GM18511 (cell line): ENCODE measurements at regions not wholly inside any gene's neighbourhood (a gene's known extent, or its start where the extent isn't known, plus 50 kb on each side); places are given as distances from the start of the nearest gene placed in this dataset.

ENCODE experiments used
- ATAC-seq: cut with Tn5 transposase; IDR thresholded peaks from one replicate; pipeline ENCODE4 v1.9.1; 2021; ENCODE audit warnings: mild to moderate bottlenecking, moderate library complexity; ENCODE audit not compliant: unreplicated experiment

DNA sequence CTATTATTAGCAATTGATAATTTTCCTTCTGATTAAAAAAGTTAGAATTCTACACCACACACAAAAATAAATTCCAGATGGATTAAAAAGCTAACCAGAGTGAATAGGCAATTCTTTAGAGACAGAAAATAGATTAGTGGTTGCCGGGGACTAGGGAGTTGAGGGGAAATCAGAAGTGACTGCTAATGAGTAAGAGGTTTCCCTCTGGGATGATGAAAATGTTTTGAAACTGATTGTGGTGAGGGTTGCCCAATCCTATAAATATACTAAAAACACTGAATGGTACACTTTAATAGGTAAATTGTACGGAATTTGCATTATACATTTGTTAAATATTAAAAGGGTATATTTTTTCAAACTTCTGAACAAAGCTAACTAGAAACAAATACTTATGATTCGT lies 214.9 kb downstream of the GPAM start:
- ATAC-seq, result no peak

DNA sequence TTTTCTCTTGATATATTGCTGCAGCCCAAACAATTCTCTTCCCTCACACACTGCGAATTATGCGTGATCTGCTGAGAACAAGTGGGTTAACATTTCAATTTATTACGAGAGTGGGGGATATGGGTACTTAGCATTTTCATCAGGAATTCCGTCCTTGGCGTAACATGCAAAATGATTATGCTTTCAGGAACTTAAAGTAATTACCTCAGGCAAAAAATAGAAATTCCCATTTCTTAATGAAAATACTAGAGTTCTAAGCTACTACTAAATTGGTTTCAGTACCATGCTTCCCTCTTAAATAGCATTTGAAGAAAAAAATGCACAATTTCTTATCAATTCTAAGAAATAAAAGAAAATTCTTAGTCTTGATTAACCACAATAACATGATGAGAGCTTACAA lies 213.5 kb downstream of the GPAM start:
- ATAC-seq, result no peak

DNA sequence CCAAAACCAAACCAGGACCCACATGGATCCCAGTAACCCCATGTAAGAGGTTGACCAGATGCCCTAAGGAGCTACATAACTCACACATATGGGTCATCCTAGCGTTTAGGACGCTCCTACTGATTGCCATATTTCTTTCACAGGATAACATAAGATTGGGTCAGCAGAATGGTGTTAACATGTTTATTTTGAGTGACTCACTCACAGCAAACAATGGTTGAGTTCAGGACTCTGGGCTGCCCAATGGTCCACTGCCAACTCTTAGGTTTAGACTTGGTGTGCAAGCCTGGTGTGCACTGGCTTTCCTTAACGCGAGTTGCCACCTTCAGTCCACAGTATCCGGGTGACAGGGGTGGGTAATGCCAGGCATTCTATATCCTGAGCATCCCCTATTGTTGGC lies 211.5 kb downstream of the GPAM start:
- ATAC-seq, result no peak

DNA sequence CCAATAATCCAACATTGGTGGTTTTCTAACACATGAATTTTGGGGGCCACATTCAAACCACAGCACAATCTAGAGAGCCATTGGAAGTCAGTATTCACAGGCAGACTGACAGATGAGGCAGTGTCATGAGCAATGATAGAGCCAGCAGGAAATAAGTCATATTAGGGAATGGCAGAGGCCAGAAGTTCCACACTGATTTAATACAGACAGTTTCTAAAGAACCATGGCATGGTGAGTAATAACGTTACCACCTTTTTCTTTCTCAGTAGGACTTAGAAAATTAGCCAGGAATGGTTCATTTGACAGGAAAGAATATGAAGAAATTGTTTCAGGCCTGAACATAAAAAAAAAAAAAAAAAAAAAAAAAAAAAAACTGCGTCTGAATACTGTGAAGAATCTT lies 210.3 kb downstream of the GPAM start:
- no peak for ATAC-seq

DNA sequence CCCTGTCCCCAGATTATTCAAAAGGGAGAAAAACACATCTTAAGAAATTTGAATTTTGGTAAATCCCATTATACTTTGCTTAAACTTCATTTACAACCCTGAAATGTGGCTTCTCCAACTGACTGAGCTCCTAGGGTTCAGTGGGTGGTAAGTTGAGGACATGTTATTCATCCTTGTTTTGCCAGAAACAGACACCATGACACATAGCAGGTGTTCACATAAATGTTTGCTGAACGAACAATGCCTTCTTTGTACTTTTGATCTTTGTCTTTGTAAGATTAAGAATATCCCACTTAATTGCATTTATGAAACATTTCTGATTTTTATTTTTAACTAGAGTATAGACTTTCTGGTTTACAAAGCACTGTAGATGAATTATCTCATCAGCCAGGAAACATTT lies 209.7 kb downstream of the GPAM start:
- no peak for ATAC-seq

DNA sequence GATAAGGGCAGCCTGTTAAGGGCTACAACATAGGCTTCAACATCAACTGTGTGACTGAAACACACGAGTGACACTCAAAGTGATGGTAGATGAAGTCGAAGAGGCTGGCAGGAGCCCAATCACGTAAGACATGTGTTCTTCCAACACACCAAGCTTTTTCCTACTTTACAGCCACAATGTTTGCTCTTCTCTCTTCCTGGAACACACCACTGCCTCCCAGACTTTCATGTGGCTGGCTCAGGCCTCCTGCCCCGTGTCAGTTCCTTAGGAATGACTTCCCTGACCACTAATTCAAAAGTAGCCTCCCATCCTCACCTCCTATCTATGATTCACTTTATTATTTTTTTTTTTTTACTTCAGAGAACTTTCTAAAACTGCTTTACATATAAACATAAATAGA lies 209.2 kb downstream of the GPAM start:
- no peak for ATAC-seq

DNA sequence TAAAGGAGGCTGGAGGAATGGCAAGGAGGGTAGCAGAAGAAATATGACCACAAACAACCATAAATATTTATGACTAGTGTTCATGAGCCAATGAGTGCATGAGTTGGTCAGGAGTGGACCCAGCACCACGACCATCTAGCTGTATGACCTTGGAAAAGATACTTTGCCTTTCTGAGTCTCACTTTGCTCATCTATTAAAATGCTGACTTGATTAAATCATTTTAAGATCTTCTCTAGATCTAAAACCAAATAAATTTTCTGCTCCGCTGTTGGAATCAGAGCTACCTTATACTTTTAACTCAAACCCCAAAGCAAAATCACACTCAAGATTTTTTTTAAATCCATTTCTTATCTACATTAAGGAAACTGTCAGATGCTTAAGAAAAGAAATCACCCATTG lies 207.0 kb downstream of the GPAM start:
- ATAC-seq, result no peak

DNA sequence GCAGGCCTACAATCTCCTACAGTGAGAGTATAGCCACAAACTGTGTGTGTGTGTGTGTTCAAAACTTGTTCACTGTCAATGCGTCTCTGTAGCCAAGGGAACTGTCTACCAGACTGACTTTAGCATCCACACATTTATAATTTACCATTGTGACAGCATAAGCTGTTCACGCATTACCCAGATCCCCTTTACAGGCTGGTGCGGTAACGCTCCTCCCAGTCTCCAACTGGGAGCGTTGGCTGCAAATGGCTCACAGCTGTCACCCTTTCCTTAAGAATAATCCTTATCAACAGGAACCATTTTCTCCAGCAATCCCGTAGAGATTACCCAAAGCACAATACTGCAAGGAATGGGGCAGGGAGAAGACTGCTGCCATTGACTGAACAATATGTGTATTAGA lies 199.5 kb downstream of the GPAM start:
- ATAC-seq, result no peak

DNA sequence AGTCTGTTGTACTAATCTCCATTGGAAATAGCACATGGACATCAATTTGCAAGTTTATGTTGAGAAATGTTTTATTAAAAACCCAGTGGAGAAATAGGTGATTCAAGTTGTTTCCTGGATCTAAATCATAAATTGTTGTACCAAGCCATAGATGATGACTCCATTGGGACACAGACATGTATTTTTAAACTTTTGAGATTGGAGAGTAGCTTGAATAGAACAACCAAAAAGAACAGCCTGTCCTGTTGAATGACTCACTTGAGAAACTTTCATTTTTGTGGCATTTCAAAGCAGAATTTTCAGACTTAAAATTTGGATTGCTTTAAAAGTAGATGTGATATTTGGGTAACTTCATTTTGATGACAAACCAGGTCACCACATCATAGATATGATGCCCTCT lies 197.5 kb downstream of the GPAM start:
- no peak for ATAC-seq

DNA sequence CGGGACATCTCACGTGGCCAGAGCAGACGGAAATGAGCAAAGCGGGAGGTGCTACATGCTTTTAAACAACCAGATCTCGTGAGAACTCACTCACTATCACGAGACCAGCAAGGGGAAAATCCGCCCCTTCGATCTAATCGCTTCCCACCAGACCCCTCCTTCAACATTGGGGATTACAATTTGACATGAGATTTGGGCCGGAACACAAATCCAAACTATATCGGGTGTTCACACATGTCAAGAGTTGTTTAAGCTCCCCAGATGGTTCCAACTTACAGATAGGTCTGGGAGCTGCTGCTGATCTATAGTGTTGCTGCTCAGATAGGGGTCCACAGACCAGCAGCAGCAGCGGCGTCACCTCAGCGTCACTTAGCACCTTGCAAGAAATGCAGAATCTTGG lies 194.9 kb downstream of the GPAM start:
- no peak for ATAC-seq

DNA sequence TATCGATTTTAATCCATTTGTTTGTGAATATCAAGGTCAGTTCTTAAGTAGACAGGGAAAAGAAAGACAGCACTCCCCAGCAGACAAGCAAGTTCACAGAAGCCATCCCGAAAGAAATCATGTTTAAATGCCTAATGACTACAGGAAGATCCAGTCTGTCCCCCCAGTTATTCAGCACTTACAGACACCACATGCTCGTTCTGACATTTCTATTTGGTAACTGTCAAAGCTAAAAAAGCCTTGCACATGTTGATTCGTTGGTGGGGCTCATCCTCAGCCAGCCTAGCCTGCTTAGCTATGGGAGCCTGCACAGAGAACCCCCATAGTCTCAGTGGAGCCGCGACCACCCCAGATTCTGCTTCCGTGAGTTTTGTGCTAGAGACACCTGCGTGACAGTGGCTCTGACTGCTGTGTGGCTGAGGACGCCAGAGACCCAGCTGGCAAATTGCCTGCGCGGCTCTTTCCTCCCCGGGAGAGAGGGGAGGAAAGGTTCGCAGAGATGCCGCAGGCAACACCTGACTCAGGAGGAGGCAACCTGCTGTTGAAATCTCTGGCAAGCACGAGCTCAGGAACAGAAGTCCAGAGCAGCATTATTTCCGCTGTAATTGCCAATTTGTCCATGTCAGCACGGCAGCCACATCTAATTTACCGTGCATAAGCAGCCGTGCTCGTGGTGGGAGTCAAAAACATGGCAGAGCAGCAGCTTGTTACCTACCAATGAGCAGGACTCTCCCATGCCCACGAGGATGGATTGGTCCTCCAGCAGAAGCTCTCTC lies 194.2 kb downstream of the GPAM start:
- ATAC-seq, result no peak

DNA sequence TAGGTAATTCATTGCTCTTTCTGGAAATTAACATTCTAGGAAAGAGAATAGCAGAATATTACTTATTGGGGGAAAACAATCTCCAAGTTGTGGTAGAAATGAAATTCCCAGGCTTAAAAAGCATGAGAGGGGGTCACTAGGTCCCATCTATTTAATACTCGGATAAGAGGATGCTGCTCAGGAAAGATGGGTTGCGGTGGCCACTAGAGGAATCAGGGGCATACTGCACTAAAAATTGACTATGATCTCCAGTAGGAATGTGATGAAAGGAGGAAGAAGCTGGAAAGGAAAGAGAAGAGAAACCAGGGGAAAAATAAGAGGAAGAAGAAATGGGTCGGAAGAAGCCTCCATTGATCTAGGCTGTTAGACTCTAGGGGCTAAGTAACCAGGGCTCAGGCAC lies 192.8 kb downstream of the GPAM start:
- no peak for ATAC-seq

DNA sequence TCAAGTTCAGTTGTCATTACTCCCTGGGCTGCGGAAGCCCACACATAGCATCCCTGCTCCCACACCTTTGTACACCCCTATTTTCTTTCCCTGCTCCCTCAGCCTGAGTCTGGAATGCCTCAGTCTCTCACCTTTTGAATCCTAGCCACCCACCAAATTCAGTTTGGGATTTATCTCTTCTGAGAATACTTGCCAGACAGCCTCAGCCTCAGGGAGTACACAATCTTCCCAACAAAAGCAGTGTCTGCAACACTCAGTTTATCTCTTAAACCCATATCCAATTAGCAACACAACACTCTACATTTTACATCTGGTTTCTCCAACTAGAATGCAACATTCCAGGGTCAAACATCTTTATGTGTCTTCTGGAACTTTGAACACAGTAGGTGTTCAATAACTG lies 190.2 kb downstream of the GPAM start:
- no peak for ATAC-seq

DNA sequence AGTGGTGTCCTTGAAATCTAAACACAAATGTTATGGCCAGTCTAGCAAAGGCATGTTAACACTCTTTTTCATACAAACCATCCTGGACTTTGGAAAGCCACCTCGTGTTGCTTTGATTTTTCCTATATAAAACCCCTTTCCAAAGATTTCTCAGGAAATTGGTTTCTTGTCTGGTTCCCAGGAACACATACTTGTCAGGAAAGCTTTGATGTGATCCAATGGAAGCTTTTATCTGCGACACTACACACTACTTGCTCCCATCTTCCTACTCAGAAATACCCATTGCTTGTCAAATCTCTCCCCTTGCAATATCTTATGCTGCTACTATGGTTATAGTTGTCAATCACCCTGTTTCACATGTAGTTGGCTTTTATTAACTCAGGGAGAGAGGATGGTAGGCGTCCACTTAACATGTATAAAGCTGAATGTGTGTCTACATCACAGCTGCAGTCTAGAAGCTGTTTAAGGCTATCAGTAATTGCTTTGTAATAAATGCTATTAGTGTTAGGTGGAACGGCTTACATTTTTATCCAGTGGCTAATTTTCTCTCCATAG lies 189.6 kb downstream of the GPAM start:
- no peak for ATAC-seq

DNA sequence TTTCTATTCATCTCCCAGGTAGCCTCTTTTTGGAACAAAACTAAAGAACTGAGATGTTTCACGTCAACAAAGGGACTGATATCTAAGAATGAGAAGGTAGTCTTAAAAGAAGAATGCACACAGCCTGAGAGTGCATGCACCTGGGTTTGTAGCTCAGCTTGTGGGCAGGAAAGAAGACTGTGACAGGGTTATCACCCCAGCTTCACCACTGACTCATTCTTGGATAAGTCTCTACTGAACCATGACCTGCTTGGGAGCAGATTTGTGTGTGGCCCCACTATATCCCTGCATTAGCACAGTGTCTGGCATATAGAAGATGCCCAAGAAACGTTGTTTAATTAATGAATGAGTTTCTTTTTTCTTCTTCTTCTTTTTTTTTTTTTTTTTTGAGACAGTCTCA lies 187.5 kb downstream of the GPAM start:
- peak; percentile 99 for ATAC-seq

DNA sequence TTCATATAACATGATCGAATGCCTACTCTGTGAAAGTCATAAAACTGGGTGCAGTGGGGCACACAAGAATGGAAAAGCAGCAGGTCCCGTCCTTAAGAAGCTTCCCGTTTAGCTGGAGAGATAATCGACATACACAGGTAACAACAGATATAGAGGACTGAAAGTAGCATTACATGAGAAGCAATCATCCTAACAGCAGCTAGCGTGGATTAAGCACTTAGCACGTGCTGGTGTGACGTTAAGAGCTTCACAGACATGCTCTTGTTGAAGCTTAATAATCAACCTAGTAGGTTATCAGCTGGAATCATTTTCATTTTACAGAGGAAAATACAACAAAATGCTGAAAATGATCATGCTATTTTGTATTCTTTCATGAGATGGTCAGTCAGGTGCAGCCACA lies 184.8 kb downstream of the GPAM start:
- ATAC-seq, result no peak

DNA sequence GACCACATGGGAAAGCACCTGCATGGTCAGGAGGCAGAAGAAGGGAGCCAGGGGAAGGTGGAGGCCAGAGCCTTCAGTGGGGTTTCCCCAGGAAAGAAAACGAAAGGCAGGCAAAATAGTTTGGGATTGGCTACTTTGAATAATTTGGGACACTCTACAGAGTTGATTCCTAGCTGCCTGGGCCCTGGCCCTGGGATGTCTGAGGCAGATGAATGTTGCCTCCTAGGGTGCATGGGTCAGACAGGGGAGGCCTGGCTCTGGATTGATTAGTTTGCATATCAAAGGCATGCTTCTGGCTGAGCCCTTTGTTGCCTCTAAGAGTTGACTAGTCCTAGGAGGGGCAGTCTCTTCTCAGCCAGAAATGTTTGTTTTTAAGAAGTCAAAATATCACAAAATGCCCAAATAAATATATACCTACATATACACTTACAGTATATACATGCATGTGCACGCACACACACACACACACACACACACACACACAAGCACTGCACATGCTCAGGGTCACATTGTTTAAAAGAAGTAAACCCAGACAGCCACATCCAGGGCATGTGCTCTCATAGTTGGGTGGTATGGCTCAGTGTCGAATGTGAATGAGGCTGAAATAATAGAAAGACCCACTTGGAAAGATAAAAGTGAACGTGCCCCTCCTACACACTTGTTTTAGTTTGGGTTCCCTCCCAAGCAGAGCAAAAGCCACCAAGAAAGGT lies 184.2 kb downstream of the GPAM start:
- no peak for ATAC-seq

DNA sequence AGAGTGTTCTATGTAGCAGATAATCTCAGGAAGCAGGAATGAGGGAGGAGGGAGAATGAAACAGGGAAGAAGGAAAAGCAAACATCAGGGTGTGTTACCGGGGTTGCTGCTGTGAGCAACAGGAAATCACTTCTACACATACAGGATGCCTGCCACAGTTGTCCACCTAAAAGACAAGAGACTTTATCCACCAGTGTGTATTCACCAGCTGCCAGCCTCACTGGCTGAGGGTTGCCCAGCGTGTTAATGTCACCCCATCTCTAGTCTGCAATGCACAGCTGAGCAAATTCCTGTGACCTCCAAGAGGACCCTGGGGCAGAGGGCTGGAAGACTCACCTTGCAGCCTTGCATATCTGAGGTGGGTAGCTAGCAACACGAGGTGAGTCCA lies 183.7 kb downstream of the GPAM start:
- ATAC-seq, result no peak

DNA sequence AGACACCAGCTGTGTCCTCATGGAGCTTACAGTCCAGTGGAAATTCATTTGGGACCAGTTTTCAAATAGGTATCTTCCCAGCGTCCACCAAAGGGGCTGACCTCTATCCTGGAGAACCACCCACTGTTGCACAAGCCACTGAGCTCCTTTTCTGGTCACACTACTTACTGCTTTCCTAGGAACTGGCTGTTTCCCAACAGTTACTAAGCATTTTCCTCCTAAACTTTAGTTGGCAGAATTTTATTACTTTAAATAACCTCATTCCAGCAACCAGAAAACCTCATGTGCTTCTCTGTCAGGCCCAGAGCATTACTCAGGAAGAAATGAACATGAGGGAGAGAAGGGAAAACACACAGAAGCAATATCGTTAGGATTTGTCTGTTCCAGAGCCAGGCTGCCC lies 183.1 kb downstream of the GPAM start:
- no peak for ATAC-seq

DNA sequence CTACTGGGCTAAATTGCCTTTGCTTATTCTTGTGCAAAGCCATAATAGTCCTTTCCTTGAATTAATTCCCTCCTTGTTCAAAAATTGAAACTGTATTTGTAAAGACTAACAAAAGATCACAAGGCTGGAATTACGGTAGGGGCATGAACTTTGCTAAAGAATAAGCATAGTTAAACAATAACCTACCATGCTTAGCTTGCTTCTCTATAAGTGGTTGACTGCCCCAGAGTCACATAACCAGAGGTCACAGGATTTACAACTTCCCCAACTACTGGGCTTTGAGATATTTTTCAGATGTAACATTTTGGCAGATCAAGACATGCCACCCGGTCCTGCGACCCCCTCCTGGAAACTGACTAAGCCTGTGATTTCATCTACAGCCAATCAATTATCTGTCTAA lies 181.4 kb downstream of the GPAM start:
- no peak for ATAC-seq

DNA sequence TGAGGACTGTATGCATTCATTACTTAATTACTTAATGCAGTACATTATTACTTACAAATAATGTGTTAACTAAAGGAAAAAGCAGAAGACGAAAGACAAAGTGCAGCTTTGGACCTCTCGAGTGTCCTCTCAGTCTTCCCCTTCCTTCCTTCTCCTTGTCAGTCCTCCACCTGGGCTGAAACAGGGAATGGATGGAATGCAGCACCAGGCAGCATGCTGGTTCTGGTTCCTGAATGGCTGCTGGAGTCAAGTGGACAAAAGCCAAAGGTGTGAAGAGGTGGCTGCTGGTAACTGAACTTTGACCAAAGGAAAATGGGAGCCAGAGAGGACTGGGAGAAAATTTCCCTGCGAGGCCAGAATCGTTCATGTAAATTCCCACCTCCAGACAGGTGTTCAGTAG lies 179.5 kb downstream of the GPAM start:
- no peak for ATAC-seq

DNA sequence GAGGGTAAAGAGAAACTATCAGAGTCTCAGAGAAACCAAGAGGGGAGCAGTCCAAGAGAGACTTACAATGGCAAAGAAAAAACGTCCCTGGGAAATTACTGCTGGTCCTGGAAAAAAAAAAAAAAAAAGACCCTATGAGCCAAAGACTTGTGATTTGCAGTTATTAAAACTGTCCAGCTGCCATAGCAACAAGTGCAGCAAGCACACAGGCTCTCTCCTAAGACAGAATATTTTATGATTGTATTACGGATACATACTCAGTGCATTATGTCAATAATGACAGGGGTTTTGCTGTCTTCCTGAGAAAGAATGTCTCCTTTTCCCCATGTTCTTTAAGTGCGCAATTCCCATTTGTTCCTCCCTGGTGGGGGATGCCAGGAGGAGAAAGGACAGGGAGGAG lies 178.5 kb downstream of the GPAM start:
- no peak for ATAC-seq

DNA sequence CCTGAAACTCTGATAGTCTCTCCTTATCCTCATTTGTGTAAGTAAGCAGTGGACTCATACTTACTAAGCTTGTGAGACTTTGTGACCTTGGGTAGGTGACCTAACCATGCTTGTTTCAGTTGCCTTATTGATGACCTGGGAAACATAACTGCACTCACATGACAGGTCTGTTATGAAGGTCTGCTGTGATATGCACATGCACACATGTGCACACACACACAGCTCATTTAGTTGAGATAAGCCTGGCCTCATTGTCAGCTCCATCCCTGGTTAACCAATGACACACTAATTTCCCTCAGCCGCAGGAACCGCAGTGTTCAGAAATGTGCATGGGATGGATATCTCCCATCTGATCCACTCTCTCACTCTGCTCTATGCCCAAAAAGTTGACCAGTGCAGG lies 177.2 kb downstream of the GPAM start:
- ATAC-seq, result no peak
